Duodenal mucosa (tissue), 2 donors: ENCODE measurements at regions not wholly inside any gene's neighbourhood (a gene's known extent, or its start where the extent isn't known, plus 50 kb on each side); places are given as distances from the start of the nearest gene placed in this dataset.

Experiments
- H3K27ac ChIP-seq: one replicate; pipeline ENCODE4 v1.7.0; 2013; ENCODE audit warnings: low read depth, low read length
- H3K27me3 ChIP-seq, 2 donors: one replicate each; pipeline ENCODE4 v1.7.0; 2013; ENCODE audit warnings: low read length in 2 of 2, control low read depth in 1 of 2; ENCODE audit not compliant: insufficient read depth in 2 of 2, control insufficient read depth in 1 of 2
- H3K36me3 ChIP-seq, 2 donors: one replicate each; pipeline ENCODE4 v1.7.0; 2013; ENCODE audit warnings: low read length in 2 of 2, control low read depth in 1 of 2; ENCODE audit not compliant: insufficient read depth in 2 of 2, control insufficient read depth in 1 of 2
- H3K4me1 ChIP-seq, 2 donors: one replicate each; pipeline ENCODE4 v1.7.0; 2013; ENCODE audit warnings: low read length in 2 of 2, control low read depth in 1 of 2; ENCODE audit not compliant: insufficient read depth in 2 of 2, control insufficient read depth in 1 of 2
- H3K4me3 ChIP-seq, 2 donors: one replicate each; pipeline ENCODE4 v1.7.0; 2013; ENCODE audit warnings: low read length in 2 of 2, low read depth in 1 of 2
- H3K9ac ChIP-seq, 2 donors: one replicate each; pipeline ENCODE4 v1.7.0; 2013; ENCODE audit warnings: low read length in 2 of 2, low read depth in 1 of 2
- H3K9me3 ChIP-seq, 2 donors: one replicate each; pipeline ENCODE4 v1.7.0; 2013; ENCODE audit warnings: low read length in 2 of 2, control low read depth in 1 of 2; ENCODE audit not compliant: control insufficient read depth in 1 of 2

- Histone ChIP-seq H3K4me1 (no peaks in the 10 kb centered on the region), H3K9ac (no peak overlapping the region), H3K9me3 (no peaks in the 10 kb centered on the region), H3K4me3 (no peak overlapping the region), H3K27me3 (no peaks in the 10 kb centered on the region), H3K36me3 (no peaks in the 10 kb centered on the region), H3K27ac (no peak overlapping the region)
Observed at GRCh38 chr1:224564454-224565084, 51.5 kb upstream of the CNIH3 start.

- H3K27me3 ChIP-seq = no peaks in the 10 kb centered on the region
- H3K4me1 ChIP-seq = no peaks in the 10 kb centered on the region
- H3K4me3 ChIP-seq = no peak overlapping the region
- H3K27ac ChIP-seq = no peak overlapping the region
- no peaks in the 10 kb centered on the region for H3K36me3 ChIP-seq
- H3K9me3 ChIP-seq = no peaks in the 10 kb centered on the region
- no peak overlapping the region for H3K9ac ChIP-seq
Observed at GRCh38 chr1:224565186-224565585, 50.9 kb upstream of the CNIH3 start.

- Histone ChIP-seq H3K27me3 (no peaks in the 10 kb centered on the region), H3K4me1 (no peaks in the 10 kb centered on the region), H3K4me3 (no peak overlapping the region), H3K36me3 (no peaks in the 10 kb centered on the region), H3K27ac (no peak overlapping the region), H3K9ac (no peak overlapping the region), H3K9me3 (no peaks in the 10 kb centered on the region)
Observed at GRCh38 chr1:224565611-224566406, 50.3 kb upstream of the CNIH3 start.
